ENCODE measurements at regions not wholly inside any gene's neighbourhood (a gene's known extent, or its start where the extent isn't known, plus 50 kb on each side); places are given as distances from the start of the nearest gene placed in this dataset.

DNA sequence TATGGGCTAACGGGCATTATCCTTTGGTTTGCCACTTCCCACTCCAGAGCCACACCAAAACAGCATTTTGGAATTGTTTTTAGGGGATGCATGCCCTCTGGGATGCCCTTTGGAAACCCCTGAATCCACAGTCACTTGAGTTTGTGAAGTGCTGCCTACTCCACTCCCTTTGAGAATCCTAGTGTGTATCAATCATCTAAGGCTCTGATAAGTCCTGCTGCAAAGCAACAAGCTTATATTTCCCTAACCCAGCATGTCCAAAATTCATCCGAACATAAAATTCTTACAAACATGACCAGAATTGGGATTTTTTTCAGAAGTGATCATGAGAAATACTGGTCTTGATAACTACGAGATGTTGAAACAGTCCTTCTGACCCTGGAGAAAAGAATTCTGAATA is 387.9 kb downstream of the MN1 start:
- intact Hi-C loops (cut with DNase I), result no loop called here
- DNase-seq (ENCODE audit: low spot score), result no peak

DNA sequence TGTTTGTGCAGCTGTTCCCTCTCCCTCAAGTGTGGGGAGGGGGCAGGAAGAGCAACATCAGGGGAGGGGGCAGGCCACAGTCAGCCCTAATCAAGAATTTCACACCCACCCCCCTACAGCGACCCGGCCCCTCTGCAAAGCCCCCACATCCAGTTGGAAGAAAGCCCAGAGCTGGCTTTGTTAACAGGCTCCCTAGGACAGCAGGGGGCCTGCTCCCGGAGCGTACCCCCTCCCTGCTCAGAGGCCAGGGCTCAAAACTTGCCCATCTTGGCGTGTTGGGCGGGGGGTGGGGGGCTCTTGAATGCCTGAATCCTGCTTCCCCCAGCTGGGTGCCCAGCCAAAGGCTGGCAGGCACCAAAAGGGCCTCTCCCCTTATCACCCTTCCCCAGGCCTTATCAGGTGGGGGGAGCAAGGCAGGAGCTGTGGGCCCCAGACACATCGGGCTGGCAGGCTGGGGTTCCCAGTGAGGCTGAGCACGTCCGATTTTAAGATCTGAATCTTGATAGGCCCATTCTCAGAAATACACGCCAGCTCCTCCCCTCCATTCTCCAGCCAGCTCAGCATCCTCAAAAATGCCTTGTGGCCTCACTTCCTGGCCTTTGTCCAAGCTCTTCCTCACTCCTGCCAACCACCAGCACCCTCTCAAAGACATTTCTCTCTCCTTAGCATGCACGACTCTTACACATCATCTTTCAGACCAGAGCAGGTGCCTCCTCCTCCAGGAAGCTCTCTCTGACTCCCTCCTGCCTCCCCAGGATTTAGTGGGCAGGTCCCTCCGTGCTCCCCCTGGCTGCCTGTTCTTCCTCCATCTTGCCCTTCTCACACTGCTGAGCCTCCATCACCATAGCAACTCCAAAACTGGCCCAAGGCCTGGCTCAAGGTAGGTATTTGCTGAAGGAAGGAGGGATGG is 384.8 kb downstream of the MN1 start:
- DNase-seq (ENCODE audit: low spot score), result no peak
- intact Hi-C loops (cut with DNase I), result no loop called here

DNA sequence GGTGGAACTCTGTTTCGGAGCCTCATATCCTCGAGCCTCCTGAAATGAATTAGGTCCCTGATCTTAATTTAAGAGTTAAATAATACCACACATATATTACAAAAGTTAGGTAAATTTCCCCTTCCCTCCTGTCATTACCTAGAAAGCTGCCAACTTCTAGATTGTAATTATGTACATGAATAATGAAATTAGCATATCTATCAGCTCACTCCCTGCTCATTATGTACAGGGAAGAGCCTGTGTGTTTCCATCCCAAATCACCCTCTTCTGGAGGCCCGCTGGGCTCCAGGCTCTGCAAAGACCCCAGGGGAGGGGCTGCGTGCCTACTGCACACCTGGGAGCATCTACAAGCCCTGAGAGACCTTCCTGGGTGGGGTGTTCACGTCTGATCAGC is 384.1 kb downstream of the MN1 start:
- DNase-seq (ENCODE audit: low spot score), result no peak
- intact Hi-C loops (cut with DNase I), result no loop called here

DNA sequence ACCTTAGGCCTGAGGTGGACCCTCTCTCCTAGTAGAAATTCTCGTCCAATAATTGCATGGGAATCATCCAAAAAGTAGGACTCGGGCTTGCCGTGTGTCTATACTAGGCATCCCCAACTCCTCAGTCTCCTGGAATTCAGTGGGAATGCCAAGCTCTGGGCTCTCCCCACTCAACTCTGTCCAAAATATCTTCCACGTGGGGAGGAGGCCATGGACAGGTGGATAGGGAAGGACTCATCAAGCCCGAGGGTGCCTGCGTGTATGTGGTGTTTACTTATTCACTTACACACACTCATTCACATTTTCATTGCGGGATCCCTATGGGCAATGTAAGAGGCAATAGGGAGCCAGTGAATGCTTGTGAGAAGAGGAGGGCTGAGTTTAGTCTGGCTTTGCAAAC is 383.3 kb downstream of the MN1 start:
- no peak for DNase-seq (ENCODE audit: low spot score)
- intact Hi-C loops (cut with DNase I), result no loop called here

DNA sequence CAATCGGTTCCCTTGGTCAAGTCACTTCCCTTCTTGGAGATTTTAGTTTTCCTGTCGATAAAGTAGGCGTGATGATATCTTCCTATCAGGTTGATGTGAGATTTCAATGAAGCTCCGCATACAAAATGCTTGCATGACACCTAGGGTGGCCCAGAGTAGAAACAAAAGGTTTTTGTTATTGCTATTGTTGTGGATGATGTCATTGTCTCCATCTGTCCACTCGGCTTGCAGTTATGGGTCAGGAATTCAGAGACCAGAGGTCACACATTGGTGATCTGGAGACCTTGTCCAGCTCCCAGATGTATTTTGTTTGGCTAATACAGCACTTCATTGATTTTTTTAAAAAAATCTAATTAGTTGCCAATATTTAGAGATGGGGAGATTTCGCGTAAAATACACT is 382.1 kb downstream of the MN1 start:
- intact Hi-C loops (cut with DNase I), result no loop called here
- DNase-seq (ENCODE audit: low spot score), result no peak

DNA sequence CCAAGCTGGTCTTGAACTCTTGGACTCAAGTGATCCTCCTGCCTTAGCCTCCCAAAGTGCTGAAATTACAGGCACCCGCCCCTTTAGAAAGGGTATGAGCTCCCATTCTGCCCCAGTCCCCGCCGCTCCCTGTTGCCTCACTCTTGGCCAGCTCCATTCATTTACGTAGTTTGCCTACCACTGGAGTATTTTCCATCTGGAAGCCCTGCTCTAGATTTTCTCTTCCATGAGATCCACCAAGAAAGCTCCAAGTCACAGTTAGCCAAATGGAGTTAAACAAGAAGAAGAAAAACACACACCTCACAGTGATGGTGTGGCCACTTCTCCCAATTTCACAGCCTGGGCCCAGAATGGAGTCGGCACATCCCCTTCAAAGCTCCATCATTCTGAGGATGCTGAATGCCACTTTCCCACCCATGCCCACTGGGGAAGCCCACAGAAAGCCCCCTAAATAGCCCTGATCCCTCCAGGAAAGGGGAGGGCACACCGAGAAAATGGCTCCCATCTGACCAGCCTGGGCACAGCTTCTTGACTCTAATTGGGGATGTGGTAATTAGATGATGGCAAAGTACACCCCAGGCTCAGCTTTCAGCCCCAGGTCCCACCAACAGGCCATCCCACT is 381.2 kb downstream of the MN1 start:
- intact Hi-C loops (cut with DNase I), result loop anchor here (5.0 kb wide), 1 partner anchor 377 kb away; no protein-coding TSS in a partner anchor
- DNase-seq (ENCODE audit: low spot score), result no peak

DNA sequence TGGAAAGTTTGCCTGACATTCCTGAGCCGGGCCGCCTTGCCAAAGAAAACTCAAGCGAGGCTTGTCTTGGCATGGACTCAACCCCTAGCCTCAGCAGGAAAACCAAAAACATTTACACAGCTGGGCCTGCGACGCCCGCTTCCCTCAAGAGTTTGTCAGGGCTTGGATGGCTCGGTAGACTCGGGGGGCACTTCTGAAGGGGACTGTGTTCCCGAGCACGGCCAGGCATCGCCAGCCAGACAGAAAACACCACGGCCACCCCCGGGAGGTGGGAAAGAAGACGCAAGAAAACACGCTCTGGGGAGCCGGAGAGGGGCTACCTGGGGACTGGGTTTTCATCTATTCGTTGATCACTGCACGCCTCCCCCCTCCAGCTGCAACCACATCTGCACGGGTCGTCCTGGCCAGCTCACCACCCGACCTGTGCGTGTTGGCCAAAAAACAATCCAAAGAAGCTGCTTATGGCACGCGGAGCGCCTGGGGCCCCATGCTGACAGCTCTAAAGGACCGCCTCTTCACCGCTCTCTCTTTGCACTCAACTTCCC is 380.7 kb downstream of the MN1 start:
- intact Hi-C loops (cut with DNase I), result loop anchor here (5.0 kb wide), 1 partner anchor 376 kb away; no protein-coding TSS in a partner anchor
- DNase-seq (ENCODE audit: low spot score), result peak; percentile 84

DNA sequence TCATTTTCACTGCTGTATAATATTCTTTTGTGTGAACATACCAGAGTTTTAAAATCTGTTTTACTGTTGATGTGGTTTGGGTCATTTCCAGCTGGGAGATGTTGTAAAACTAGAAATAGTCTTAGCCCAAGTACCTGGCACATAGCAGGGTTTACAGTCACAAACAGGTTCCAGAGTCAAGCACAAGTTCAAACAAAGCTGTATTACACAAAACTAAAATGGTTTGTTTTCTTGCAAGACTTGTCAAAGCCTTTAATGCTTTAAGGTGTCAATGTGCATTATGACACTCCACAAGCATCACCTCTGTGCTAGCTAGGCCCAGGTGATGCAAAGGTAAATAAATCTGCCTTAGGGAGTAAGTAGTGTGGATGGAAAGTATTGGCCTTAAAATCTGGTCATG is 379.1 kb downstream of the MN1 start:
- no peak for DNase-seq (ENCODE audit: low spot score)
- intact Hi-C loops (cut with DNase I), result loop anchor here (5.0 kb wide), 1 partner anchor 375 kb away; no protein-coding TSS in a partner anchor

DNA sequence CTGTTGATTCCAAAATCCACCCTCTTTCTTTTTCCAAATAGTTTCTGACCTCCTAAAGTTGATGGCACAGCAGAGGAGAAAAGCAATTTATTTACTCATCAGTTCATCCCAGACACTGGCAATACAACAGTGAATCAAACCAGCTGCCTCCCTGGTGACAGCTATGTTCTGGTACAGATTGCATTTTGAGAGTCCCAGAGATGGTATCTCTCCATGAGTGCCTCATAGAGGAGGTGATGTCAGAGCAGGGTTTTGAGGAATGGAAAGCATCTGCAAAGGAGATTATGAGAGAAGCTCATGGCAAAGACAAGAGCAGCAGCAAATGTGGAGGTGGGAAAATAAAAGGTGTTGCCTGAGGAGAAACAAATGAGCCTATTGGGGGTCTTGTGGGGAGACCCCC is 377.2 kb downstream of the MN1 start:
- intact Hi-C loops (cut with DNase I), result loop anchor here (5.0 kb wide), 1 partner anchor 373 kb away; no protein-coding TSS in a partner anchor
- no peak for DNase-seq (ENCODE audit: low spot score)

DNA sequence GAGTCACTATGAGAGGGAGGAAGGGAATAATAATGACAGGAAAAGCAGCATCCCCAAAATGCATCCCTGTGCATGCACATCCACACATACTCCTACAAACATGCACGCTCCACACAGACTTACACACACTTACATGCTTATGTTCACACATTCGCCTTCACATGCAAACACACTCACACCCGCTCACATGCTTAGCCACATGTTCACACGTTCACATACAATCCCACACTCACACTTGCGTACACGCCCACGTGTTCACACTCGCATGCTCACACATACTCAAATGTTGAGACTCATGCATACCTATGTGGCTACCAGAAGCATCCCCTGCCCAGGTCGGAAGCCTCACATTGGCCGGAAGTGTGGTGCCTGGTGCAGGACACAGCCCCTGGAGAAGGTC is 372.1 kb downstream of the MN1 start:
- no peak for DNase-seq (ENCODE audit: low spot score)
- intact Hi-C loops (cut with DNase I), result no loop called here

DNA sequence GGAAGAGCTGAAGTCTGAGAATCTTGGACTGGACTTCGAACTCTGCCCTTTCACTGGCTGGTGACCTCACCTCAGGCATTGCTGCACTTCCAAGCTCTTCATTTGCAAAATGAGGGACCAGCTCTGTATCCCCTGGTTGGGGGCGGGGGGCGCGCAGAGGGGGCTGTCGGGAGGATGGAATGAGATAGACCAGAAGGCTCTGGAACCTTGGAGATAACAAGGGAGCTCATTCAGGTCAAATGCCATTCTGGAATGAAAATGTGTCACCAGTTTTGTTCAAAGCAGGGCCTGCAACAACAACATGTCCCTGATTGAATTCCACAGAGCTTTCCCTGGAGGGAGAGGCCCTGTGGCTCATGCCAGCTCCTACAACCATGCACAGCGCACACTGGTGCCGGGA is 370.5 kb downstream of the MN1 start:
- intact Hi-C loops (cut with DNase I), result loop anchor here (10.0 kb wide), 2 partner anchors 154 to 186 kb away; no protein-coding TSS in a partner anchor
- no peak for DNase-seq (ENCODE audit: low spot score)

DNA sequence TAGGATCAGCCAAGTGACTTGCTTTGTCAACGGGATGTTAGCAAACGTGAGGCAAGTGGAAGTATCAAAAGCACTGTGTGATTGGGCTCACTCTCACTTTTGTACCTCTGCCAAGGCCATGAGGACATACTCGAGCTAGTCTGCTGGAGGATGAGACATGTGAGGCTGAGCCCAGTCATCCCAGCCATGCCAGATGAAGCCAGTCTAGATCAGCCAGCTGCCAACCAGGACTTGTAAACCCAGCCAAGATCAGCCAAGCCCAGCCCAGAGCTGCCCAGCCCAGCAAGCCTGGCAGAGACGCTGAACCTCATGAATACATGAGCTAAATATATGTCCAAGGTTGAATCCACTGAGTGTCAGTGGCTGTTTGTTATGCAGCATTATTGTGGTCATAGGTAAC is 369.7 kb downstream of the MN1 start:
- DNase-seq (ENCODE audit: low spot score), result no peak
- intact Hi-C loops (cut with DNase I), result loop anchor here (10.0 kb wide), 2 partner anchors 153 to 187 kb away; no protein-coding TSS in a partner anchor

DNA sequence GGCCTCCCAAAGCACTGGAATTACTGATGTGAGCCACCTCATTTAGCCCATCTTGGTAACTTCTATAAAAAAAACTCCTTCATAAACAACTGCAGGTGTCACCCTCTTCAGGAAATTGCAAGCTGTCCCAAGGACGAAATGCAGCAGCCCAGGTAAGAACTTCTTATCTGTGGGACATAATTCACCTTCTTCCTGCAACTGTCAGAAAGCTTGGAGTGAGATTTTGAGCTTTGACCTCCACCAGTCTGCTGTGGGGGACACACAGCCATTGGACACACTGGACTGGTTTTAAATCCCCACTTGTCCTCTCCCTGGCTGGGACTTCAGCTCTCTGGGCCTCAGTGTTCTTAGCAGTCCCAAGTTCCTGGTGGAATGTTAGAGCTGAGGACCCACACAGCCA is 368.5 kb downstream of the MN1 start:
- no peak for DNase-seq (ENCODE audit: low spot score)
- intact Hi-C loops (cut with DNase I), result loop anchor here (10.0 kb wide), 2 partner anchors 152 to 188 kb away; no protein-coding TSS in a partner anchor

DNA sequence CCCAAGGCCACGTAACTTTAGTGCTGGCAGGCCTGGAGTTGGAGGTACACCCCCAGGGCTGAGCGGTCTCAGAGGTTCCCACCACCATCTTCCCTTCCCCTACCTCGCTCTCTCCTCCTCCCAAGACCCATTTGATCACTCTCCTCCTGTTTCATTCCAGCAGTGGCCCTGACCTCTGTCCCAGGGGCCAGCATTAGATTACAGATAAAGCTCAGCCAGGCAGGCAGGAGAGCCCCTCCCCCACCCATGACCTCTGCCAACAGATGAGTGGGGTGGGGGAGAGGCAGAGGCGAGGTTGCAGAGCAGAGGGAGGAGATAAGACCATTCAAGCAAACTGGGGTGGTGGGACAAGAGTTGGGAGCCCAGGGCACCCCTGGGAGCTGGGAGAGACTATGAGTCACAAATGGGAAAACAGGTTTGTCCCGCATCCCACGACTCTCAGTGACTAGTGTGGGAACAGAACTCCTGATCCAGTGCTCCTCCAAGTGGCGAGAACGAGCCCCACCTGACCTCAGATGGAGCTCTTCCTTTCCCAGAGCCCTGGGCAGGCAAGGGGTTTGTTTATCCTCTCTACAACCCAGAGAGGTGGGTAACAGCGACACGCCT is 367.9 kb downstream of the MN1 start:
- no peak for DNase-seq (ENCODE audit: low spot score)
- intact Hi-C loops (cut with DNase I), result loop anchor here (10.0 kb wide), 2 partner anchors 151 to 189 kb away; no protein-coding TSS in a partner anchor

DNA sequence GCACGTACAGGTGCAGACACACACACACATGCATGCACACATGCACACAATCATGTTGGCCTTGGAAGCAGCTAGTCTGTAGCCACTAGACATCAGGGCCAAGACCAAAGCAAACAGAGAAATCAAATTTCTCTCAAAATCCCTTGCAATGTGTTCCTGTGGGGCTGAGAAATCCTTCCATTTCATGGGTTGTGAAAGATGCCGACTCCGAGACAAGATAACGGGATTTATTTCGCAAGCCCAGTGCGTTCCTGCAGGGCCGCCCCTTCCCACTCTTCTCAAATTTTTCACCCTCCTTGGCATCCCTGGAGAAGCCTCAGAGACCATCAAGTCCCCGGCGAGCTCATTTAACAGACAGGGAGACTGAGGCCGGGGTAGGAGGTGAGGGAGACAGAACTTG is 366.7 kb downstream of the MN1 start:
- intact Hi-C loops (cut with DNase I), result loop anchor here (5.0 to 10.0 kb wide), 3 partner anchors 77 to 190 kb away; no protein-coding TSS in a partner anchor
- no peak for DNase-seq (ENCODE audit: low spot score)

DNA sequence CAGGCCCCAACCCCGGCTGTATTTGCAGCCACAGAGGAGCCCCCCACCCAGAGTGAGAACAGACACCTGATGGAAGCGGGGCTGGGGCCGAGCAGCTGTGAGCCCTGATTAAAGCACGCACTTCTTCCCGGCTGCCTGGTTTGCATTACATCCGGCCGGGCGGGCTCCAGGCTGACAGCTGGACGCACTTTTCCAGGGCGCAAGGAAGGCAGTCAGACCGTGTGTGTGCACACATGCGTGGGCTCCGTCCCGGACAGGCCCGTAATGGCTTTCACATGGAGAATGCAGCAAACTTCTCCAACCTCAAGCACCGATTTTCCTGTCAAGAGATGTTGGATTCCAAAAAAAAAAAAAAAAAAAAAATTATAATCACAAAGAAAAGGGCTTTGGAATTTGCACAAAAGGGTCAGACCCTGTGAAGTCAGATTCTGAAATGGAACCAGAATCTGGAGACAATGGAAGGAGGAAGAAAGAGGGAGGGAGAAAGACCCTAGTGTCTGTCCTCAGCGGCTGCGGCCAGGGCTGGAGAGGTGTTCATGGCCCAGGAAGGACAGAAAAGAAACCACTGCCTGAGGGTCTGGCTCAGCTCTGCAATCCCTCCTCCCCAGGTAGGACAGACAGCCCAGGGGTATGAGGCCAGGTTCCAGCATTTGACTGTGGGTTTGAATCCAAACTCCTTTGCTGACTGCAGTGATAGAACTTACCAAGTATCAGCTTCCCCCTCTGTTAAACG is 365.5 kb downstream of the MN1 start:
- DNase-seq (ENCODE audit: low spot score), result peak; percentile 82
- intact Hi-C loops (cut with DNase I), result loop anchor here (5.0 to 10.0 kb wide), 3 partner anchors 76 to 191 kb away; no protein-coding TSS in a partner anchor

DNA sequence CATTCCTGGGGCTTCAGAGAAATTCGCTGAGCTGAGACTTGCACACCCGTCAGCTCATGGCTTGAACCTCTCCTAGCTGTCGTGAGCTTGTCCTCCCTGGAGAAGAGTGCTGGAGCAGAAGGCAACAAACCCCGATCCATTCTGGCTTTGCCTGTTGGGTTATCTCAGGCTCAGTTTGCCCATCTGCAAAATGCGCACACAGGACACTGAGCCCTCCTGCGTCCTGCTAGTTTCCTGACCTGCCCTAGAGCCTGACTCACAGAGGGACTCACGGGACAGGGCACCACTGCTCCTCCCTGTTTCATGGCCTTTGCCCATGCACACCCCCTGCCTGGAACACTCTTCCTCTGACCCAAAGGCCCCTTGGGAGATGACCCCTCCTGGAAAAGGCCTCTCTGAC is 365.0 kb downstream of the MN1 start:
- intact Hi-C loops (cut with DNase I), result loop anchor here (5.0 to 10.0 kb wide), 3 partner anchors 76 to 192 kb away; no protein-coding TSS in a partner anchor
- no peak for DNase-seq (ENCODE audit: low spot score)

DNA sequence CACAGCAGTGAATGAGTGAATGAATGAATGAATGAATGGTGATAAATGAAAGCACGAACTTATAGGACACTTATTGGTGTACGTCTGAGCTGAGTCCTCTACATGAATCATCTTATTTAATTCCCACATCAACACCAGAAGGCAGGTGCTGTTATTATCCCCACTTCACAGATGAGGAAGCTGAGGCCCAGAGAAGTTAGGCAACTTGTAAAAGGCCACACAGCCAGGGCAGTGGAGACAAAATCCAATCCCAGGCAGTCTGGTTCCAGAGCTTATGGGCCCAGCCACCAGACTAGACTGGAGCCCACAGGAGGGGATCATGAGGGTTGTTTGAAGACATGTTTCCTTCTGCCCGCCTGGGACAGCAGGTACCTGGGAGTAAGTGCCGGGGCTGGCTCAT is 364.0 kb downstream of the MN1 start:
- no peak for DNase-seq (ENCODE audit: low spot score)
- intact Hi-C loops (cut with DNase I), result loop anchor here (5.0 to 10.0 kb wide), 3 partner anchors 75 to 193 kb away; no protein-coding TSS in a partner anchor
